GM21619 (cell line): ENCODE measurements at regions not wholly inside any gene's neighbourhood (a gene's known extent, or its start where the extent isn't known, plus 50 kb on each side); places are given as distances from the start of the nearest gene placed in this dataset.

Experiments
- ATAC-seq: cut with Tn5 transposase; IDR thresholded peaks from one replicate; pipeline ENCODE4 v1.9.1; 2021; ENCODE audit not compliant: unreplicated experiment

GRCh38 chr18:39030124-39030655 lies 1464.6 kb upstream of the CELF4 start:
- ATAC-seq = no peak

GRCh38 chr18:39025531-39025930 lies 1459.9 kb upstream of the CELF4 start:
- ATAC-seq = no peak

- ATAC-seq = no peak
These were observed 1454.4 kb upstream of the CELF4 start for GRCh38 chr18:39019989-39020388.

GRCh38 chr18:39007031-39007902 lies 1441.7 kb upstream of the CELF4 start:
- no peak for ATAC-seq

- ATAC-seq = no peak
These were observed 1430.5 kb upstream of the CELF4 start for GRCh38 chr18:38996056-38996455.

- no peak for ATAC-seq
These were observed 1427.7 kb upstream of the CELF4 start for GRCh38 chr18:38993342-38993741.

GRCh38 chr18:38984968-38985367 lies 1419.4 kb upstream of the CELF4 start:
- ATAC-seq = no peak

GRCh38 chr18:38982072-38982471 lies 1416.5 kb upstream of the CELF4 start:
- no peak for ATAC-seq

- ATAC-seq = no peak
These were observed 1415.8 kb upstream of the CELF4 start for GRCh38 chr18:38981389-38981788.

GRCh38 chr18:38980420-38980819 lies 1414.8 kb upstream of the CELF4 start:
- no peak for ATAC-seq

GRCh38 chr18:38972571-38972970 lies 1407.0 kb upstream of the CELF4 start:
- no peak for ATAC-seq

- ATAC-seq = no peak
These were observed 1406.3 kb upstream of the CELF4 start for GRCh38 chr18:38971881-38972280.

- no peak for ATAC-seq
These were observed 1401.2 kb upstream of the CELF4 start for GRCh38 chr18:38966841-38967240.

- ATAC-seq = no peak
These were observed 1398.5 kb upstream of the CELF4 start for GRCh38 chr18:38963943-38964660.

- ATAC-seq = no peak
These were observed 1396.3 kb upstream of the CELF4 start for GRCh38 chr18:38961880-38962279.

GRCh38 chr18:38957736-38958135 lies 1392.1 kb upstream of the CELF4 start:
- ATAC-seq = no peak

GRCh38 chr18:38956068-38956467 lies 1390.5 kb upstream of the CELF4 start:
- ATAC-seq = no peak

- no peak for ATAC-seq
These were observed 1386.0 kb upstream of the CELF4 start for GRCh38 chr18:38951633-38952032.

- ATAC-seq = no peak
These were observed 1382.8 kb upstream of the CELF4 start for GRCh38 chr18:38948436-38948835.

GRCh38 chr18:38944446-38945024 lies 1378.9 kb upstream of the CELF4 start:
- no peak for ATAC-seq

GRCh38 chr18:38941711-38942561 lies 1376.3 kb upstream of the CELF4 start:
- ATAC-seq = no peak
